Muscle layer of duodenum (tissue), 2 donors: ENCODE measurements at regions not wholly inside any gene's neighbourhood (a gene's known extent, or its start where the extent isn't known, plus 50 kb on each side); places are given as distances from the start of the nearest gene placed in this dataset.

ENCODE experiments used
- H3K27ac ChIP-seq: one replicate; pipeline ENCODE4 v1.7.0; 2013; ENCODE audit warnings: mild to moderate bottlenecking, low read length
- H3K27me3 ChIP-seq: one replicate; pipeline ENCODE4 v1.7.0; 2013; ENCODE audit warnings: low read depth, mild to moderate bottlenecking, control low read depth, low read length
- H3K36me3 ChIP-seq, 2 donors: one replicate each; pipeline ENCODE4 v1.7.0; 2013; ENCODE audit warnings: low read length in 2 of 2, control low read depth in 1 of 2, mild to moderate bottlenecking in 1 of 2; ENCODE audit not compliant: insufficient read depth in 2 of 2, control insufficient read depth in 1 of 2
- H3K4me1 ChIP-seq, 2 donors: one replicate each; pipeline ENCODE4 v1.7.0; 2013; ENCODE audit warnings: low read length in 2 of 2, mild to moderate bottlenecking in 2 of 2, control low read depth in 1 of 2, moderate library complexity in 1 of 2; ENCODE audit not compliant: insufficient read depth in 2 of 2, control insufficient read depth in 1 of 2
- H3K4me3 ChIP-seq, 2 donors: one replicate each; pipeline ENCODE4 v1.7.0; 2013; ENCODE audit warnings: low read length in 2 of 2, low read depth in 1 of 2, mild to moderate bottlenecking in 1 of 2
- H3K9me3 ChIP-seq, 2 donors: one replicate each; pipeline ENCODE4 v1.7.0; 2013; ENCODE audit warnings: low read length in 2 of 2, control low read depth in 1 of 2, mild to moderate bottlenecking in 1 of 2; ENCODE audit not compliant: control insufficient read depth in 1 of 2
- donor health status: healthy.

DNA sequence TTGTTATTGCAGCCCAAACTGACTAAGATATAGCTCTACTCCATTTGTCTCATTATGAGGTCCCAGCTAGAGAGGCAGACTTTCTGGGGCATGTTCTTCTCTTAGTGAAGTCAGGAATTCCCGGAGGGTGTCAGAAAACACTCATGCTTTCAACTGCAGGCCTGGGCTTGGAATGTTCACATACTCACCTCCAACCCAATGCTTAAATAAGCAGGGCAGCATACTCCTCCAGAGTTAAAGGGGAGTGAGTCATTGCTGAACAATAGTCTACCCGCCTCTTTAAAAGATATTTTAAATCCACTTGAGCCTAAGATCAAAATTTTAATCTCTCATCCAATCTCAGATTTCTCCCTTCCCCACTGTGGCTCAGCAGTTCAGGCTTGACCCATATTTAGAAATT, 167.8 kb upstream of the DPH6 start:
- Histone ChIP-seq H3K4me3 (no peak overlapping the region), H3K4me1 (no peaks in the 10 kb centered on the region), H3K9me3 (no peaks in the 10 kb centered on the region), H3K27me3 (no peaks in the 10 kb centered on the region), H3K36me3 (no peaks in the 10 kb centered on the region), H3K27ac (no peak overlapping the region)

DNA sequence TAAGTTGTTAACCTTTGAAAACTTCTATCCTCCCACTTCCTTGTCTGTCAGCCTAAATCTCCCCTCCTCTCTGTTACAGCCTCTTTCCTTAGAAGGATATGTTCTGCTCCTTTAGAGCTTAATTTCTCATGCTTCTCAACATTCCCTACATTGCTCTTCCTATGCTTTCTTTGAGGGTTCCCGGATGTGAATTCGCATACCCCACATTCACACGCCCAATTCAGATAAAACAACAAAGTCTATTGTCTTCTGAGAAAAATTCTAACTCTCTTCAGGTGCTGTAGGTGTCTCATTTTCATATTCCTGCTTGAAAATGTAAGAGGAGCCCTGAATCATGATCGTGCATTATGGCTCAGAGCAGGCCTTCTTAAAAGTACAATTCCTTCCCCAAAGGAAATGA, 171.8 kb upstream of the DPH6 start:
- H3K36me3 ChIP-seq: no peaks in the 10 kb centered on the region
- H3K4me3 ChIP-seq: no peak overlapping the region
- no peak overlapping the region for H3K27ac ChIP-seq
- no peaks in the 10 kb centered on the region for H3K27me3 ChIP-seq
- no peaks in the 10 kb centered on the region for H3K4me1 ChIP-seq
- H3K9me3 ChIP-seq: no peaks in the 10 kb centered on the region

DNA sequence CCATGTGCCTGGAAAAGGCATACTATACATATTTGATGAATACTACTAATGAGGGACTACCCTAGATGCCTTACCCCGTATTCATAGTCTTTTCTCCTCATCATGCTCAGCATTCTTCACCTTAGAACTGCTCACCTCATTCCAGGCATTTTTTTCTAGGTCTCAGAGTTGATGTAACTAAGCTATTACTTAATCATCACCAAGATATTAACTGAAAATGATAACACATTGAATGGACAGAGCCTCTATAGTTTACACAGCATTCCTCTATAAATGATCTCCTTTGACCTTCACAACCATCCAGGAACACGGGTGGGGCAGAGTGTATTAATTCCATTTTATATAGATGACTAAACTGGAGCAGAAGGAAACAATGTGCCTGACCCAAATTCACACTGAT, 174.1 kb upstream of the DPH6 start:
- Histone ChIP-seq H3K36me3 (no peaks in the 10 kb centered on the region), H3K27me3 (no peaks in the 10 kb centered on the region), H3K4me3 (no peak overlapping the region)

DNA sequence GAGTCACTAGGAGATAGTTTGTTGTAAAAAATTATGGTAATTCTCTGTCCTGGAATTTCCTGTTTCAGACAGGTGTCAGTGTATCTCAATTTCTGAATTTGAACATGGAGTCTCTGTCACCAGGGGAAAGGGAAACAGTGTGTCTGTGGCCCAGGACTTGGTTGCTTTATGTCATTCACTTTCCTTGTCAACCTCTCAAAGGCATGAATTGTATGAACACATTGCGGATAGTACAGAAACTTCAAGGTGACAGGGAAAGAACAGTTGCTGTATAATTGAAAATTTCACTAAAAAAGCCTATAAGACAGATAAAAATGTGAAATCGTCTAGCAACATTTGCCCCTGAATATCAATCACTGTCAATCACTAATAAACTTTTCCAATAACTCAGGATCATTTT, 175.0 kb upstream of the DPH6 start:
- H3K4me1 ChIP-seq: no peaks in the 10 kb centered on the region
- H3K9me3 ChIP-seq: no peaks in the 10 kb centered on the region
- H3K27ac ChIP-seq: no peak overlapping the region
- no peaks in the 10 kb centered on the region for H3K27me3 ChIP-seq
- H3K36me3 ChIP-seq: no peaks in the 10 kb centered on the region
- H3K4me3 ChIP-seq: no peak overlapping the region

More for the DNA sequence above, 174.1 kb upstream of the DPH6 start:
- Histone ChIP-seq H3K27ac (no peak overlapping the region), H3K9me3 (no peaks in the 10 kb centered on the region), H3K4me1 (no peaks in the 10 kb centered on the region)

DNA sequence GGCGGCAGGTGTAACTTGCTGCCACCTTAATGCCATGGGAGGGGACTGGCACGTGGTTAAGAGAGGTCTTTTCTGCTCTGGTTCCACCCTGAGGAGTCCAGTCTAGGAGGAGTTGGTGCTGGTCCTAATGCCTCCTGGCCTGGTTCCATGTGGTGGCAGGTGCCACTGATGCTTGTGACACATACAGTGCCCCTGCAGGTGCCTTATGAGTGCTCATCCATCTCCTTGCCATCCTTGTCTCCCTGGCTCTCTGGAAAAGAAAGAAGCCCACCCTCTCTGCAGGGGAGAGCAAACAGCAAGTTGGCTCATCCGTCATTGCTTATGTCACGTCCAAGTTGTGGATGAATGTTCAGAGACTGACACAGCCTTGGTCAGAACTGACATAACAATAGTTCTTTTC, 175.8 kb upstream of the DPH6 start:
- no peak overlapping the region for H3K4me3 ChIP-seq
- H3K27ac ChIP-seq: no peak overlapping the region
- no peaks in the 10 kb centered on the region for H3K27me3 ChIP-seq
- no peaks in the 10 kb centered on the region for H3K4me1 ChIP-seq
- no peaks in the 10 kb centered on the region for H3K9me3 ChIP-seq
- H3K36me3 ChIP-seq: no peaks in the 10 kb centered on the region

DNA sequence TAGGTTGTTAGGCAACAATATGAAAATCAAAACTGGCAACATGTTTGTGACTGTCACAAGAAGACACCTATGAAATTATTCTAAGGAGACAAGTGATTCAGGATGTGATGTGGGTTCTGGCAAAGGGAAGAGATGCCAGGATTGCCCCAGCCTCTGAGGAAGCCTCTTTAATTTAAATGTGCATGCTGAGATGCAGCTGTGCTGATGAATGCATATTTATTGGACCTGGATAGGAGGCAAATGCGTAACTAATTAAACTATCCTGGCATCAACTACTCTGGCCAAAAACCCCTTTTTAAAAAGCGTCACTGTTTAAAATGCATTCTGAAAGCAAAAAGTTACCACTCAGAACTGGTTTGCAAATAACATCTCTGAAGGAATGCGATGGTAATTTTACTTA, 176.5 kb upstream of the DPH6 start:
- Histone ChIP-seq H3K4me3 (no peak overlapping the region), H3K36me3 (no peaks in the 10 kb centered on the region), H3K27me3 (no peaks in the 10 kb centered on the region), H3K9me3 (no peaks in the 10 kb centered on the region), H3K27ac (no peak overlapping the region), H3K4me1 (no peaks in the 10 kb centered on the region)

DNA sequence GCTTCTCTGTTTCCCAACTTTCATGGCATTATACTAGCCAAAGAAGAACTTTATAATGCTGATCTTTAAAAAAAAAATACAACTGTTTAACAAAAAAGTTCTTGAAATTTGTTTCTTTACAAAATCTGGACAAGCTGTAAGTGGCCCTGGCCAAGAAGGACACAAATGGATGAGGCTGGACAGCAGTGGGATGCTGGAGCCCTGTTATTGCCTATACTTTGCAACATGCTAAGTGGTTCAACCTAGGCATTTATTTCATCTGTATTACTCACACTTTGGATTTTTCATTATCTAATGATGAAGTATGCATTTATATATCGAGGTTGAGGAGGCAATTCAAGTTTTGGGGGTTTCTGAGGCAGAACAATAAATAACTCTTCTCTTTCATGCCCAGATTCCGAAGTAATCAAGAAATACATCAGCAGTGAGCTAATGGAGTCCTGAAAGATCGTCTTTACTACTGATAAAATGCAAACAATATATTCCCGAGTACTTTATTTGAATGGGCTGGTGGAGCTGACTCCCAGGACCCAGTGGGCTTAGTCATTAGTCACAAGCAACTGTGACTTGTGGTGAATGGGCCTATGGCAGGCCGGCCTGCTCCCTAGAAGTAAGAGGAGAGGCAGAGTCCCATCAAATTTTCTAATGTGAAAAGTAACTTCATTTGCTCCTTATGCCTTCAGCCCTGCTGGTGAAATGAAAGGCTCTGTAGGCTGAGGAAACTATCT, 177.3 kb upstream of the DPH6 start:
- H3K4me3 ChIP-seq: no peak overlapping the region
- no peak overlapping the region for H3K27ac ChIP-seq
- H3K36me3 ChIP-seq: no peaks in the 10 kb centered on the region
- H3K27me3 ChIP-seq: no peaks in the 10 kb centered on the region
- H3K9me3 ChIP-seq: no peaks in the 10 kb centered on the region
- no peaks in the 10 kb centered on the region for H3K4me1 ChIP-seq

DNA sequence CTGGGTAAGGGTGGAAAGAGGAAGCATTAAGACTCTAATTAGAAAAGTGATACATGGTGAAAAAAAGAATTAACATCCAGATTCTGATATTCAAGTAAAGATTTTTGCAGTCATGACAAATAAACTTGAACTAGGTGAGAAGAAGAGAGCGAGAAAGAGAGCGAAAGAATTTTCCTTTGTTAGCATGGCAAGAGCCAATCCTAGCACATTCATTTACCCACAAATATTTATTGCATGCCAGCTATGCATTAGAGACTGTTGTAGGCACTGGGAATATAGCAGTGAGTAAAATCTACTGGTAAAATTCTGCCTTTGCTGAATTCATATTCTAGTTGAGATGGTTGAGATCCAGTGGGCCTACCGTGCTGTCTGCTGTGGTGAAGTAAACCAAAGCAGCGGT, 177.9 kb upstream of the DPH6 start:
- Histone ChIP-seq H3K4me1 (no peaks in the 10 kb centered on the region), H3K36me3 (no peaks in the 10 kb centered on the region), H3K4me3 (no peak overlapping the region), H3K27me3 (no peaks in the 10 kb centered on the region), H3K9me3 (no peaks in the 10 kb centered on the region), H3K27ac (no peak overlapping the region)

DNA sequence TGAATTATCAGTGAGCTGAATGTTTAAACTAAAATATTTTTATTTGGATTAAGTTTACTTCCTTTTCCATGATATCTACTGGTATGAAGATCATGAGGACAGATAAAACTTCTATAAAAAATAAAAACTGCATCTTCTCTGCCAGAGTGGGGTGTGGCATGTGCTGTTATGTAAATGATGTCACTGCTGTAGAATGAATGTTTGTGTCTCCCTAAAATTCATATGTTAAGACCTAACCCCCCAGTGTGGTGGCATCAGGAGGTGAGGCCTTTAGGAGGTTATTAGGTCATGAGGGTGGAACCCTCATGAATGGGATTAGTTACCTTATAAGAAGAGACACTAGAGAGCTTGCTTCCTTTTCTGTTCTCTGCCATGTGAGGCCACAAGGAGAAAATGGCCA, 178.7 kb upstream of the DPH6 start:
- no peaks in the 10 kb centered on the region for H3K4me1 ChIP-seq
- H3K9me3 ChIP-seq: no peaks in the 10 kb centered on the region
- no peaks in the 10 kb centered on the region for H3K36me3 ChIP-seq
- no peak overlapping the region for H3K27ac ChIP-seq
- no peaks in the 10 kb centered on the region for H3K27me3 ChIP-seq
- no peak overlapping the region for H3K4me3 ChIP-seq

DNA sequence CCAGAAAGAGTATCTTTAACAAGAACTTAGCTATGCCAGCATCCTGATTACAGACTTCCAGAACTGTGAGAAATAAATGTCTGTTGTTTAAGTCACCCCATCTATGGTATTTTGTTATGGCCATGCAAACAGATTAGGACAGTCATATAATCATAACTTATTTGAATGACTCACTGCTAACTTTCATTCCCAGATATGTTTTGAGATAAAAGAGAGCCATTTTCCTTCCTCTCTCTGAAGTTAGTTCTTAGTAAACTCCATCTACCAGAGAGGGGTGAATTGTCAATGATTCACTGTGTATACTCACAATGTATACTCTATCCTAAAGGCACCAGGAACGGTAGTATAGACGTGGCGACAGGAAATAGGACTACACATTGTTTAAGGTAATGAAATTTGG, 179.4 kb upstream of the DPH6 start:
- H3K9me3 ChIP-seq: no peaks in the 10 kb centered on the region
- no peak overlapping the region for H3K4me3 ChIP-seq
- no peaks in the 10 kb centered on the region for H3K36me3 ChIP-seq
- no peak overlapping the region for H3K27ac ChIP-seq
- H3K4me1 ChIP-seq: no peaks in the 10 kb centered on the region
- no peaks in the 10 kb centered on the region for H3K27me3 ChIP-seq

DNA sequence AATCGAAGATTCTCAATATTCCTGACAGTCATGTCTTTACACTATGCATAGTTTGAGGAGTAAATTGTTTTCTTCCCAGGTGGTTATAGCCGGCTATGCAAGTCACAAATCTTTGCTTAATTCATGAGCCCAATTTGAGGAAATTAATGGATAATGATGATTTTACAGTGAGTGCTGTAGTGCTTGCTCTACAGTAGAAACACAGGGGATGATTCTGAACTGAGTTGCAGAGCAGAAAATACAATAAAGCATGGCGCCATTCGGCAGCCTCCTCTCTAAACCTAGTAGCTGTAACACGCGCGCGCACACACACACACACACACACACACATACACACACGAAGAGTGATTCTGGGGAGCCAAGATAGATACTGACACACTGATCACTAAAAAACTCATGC, 181.7 kb upstream of the DPH6 start:
- Histone ChIP-seq H3K27ac (no peak overlapping the region), H3K27me3 (no peaks in the 10 kb centered on the region), H3K9me3 (no peaks in the 10 kb centered on the region), H3K4me1 (no peaks in the 10 kb centered on the region), H3K36me3 (no peaks in the 10 kb centered on the region), H3K4me3 (no peak overlapping the region)

DNA sequence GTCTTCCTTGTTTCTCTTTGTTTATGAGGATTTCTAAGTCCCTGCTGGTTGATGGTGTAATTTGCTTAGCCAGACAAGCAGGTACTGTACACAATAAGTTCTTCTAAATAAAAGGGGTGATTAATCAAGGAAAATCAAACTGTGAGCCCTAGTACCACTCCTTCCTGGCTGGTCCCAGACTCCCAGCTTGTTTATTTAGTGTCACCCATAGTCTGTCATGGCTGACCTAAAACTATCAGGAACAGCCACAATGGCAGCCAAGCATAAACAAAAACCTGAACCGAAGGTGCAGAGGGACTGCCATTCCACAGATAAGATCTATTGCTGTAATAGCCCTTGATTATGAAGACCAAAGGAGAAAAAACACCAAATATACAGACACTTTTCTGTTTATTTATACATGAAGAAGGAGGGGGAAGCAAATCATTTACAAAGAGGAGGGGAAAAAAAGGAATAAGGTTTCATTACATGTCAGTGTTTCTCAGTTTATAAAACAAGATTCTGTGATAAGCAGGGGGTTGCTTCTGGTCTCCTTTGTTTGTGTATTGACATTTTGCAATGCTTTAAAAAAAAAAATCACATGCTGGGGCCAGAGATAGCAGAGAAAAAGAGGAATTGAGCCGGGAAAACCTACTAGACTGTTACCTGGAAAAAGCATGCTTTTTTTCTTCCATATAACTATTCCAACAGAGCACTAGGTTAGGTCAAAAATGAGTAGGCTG, 182.4 kb upstream of the DPH6 start:
- H3K9me3 ChIP-seq: no peaks in the 10 kb centered on the region
- H3K27me3 ChIP-seq: no peaks in the 10 kb centered on the region
- H3K36me3 ChIP-seq: no peaks in the 10 kb centered on the region
- H3K4me1 ChIP-seq: no peaks in the 10 kb centered on the region
- H3K27ac ChIP-seq: no peak overlapping the region
- H3K4me3 ChIP-seq: no peak overlapping the region
